Heart right ventricle (tissue), 16 donors: ENCODE measurements at regions not wholly inside any gene's neighbourhood (a gene's known extent, or its start where the extent isn't known, plus 50 kb on each side); places are given as distances from the start of the nearest gene placed in this dataset.

ENCODE experiments used
- ATAC-seq, 8 donors: fragments of 200-7000 bp; cut with Tn5 transposase; one replicate each; pipeline ENCODE4 v1.9.1; 2020; ENCODE audit warnings: mild to moderate bottlenecking in 8 of 8, moderate library complexity in 8 of 8, moderate number of reproducible peaks in 1 of 8
- DNase-seq, 2 donors: peaks; one replicate each; pipeline ENCODE4 v3.0.0-alpha.2; 2020
- H3K27ac ChIP-seq, 10 donors: fragments of 200-600 bp; sonication (generic) in 2 of 10; one replicate each; pipeline versions ENCODE4 v1.5.0 to v1.8.0; 2020 to 2022; ENCODE audit warnings: mild to moderate bottlenecking in 3 of 10
- H3K27me3 ChIP-seq, 7 donors: fragments of 200-600 bp; one replicate each; pipeline ENCODE4 v1.8.0; 2021 to 2022; ENCODE audit warnings: mild to moderate bottlenecking in 2 of 7
- H3K36me3 ChIP-seq, 9 donors: fragments of 200-600 bp; sonication (generic) in 1 of 9; one replicate each; pipeline versions ENCODE4 v1.5.0 to v1.8.0; 2020 to 2022; ENCODE audit warnings: mild to moderate bottlenecking in 2 of 9
- H3K4me1 ChIP-seq, 9 donors: fragments of 200-600 bp; sonication (generic) in 1 of 9; one replicate each; pipeline versions ENCODE4 v1.5.0 to v1.8.0; 2020 to 2022; ENCODE audit warnings: mild to moderate bottlenecking in 4 of 9
- H3K4me3 ChIP-seq, 10 donors: fragments of 200-600 bp; sonication (generic) in 2 of 10; one replicate each; pipeline versions ENCODE4 v1.5.0 to v1.8.0; 2020 to 2022; ENCODE audit warnings: mild to moderate bottlenecking in 7 of 10, moderate library complexity in 2 of 10
- H3K9me3 ChIP-seq, 11 donors: fragments of 200-600 bp in 10 of 11; sonication (generic) in 2 of 11; one replicate each; pipeline versions ENCODE4 v1.5.0 to v1.8.0; 2013 to 2022; ENCODE audit warnings: mild to moderate bottlenecking in 2 of 11, control low read depth in 1 of 11, moderate library complexity in 1 of 11
- CTCF ChIP-seq, 9 donors: fragments of 200-600 bp; sonication (generic) in 2 of 9; IDR thresholded peaks; one replicate each; pipeline versions ENCODE4 v1.5.0 to v1.8.0; 2021 to 2022; ENCODE audit warnings: antibody characterized with exemption in 9 of 9, mild to moderate bottlenecking in 5 of 9, moderate library complexity in 1 of 9
- WGBS, 2 donors: extraction: QIAGEN DNeasy Blood & Tissue Kit; methylation state at CpG; one replicate each; pipeline ENCODE4 v1.1.7; 2013; ENCODE audit warnings: inconsistent platforms in 1 of 2; 5-methylcytosine and 5-hydroxymethylcytosine counted together
- intact Hi-C, 10 donors: fragments of 100-400 bp; cut with DNase I; formaldehyde crosslinking; loops; one replicate each; pipeline versions ENCODE4 v1.11.1 to v1.14.2; 2022
- donor health status: Arrhythmogenic right ventricular cardiomyopathy.
- donor health status: ischemic (EF 13 %, LVEDD 7.1; RV severe dilation, severe dysfunction).
- donor health status: healthy with polysubstance abuse.
- donor health status: DM: no; HTN: yes; CAD: no.
- donor health status: DM: no; HTN: no; CAD: no.
- donor health status: ischemic (EF 25% LVEDD 6.9; RV normal size, moderate dysfunction).
- donor health status: ischemic (EF 25% LVEDD 5.7; RV mildly dilated, moderate dysfunction).
- donor health status: healthy.
- donor health status: DM: yes; HTN: yes; CAD: no.
- donor health status: Ischemic cardiomyopathy.
- donor health status: ischemic (EF 35%, LVEDD 5.7; RV mildly dilated, moderate dysfunction).
- donor health status: nonischemic (EF 11% LVEDD 7.7; RV severe dilation, severe dysfunction).
- donor health status: DM: yes; HTN: yes; CAD: no.
- donor health status: PGD.
- donor health status: ischemic (EF 29% LVEDD 5.4; RV normal size, mild dysfunction).
- donor health status: nonischemic (EF 23%, LVEDD 6.1; RV moderate dilation, normal function).

GRCh38 chr16:5704271-5704670 is 606.7 kb upstream of the EEF2KMT start:
- Histone ChIP-seq H3K27me3 (no peaks in the 10 kb centered on the region), H3K9me3 (peaks cover 0 to 52% (median 0%) of the 10 kb centered on the region in 11 donors), H3K4me3 (no peak overlapping the region), H3K27ac (no peak overlapping the region), H3K4me1 (no peaks in the 10 kb centered on the region), H3K36me3 (no peaks in the 10 kb centered on the region)
- no peak for DNase-seq
- no peak for ATAC-seq
- no peak for TF ChIP-seq CTCF (IDR thresholded peaks at IDR 0.05)
- 62 to 64% methylated on average over 4 of the region's 4 CpGs for WGBS, 2 donors
- intact Hi-C loops, result no loop called here

GRCh38 chr16:5693426-5693825 is 595.8 kb upstream of the EEF2KMT start:
- Histone ChIP-seq H3K4me3 (no peak overlapping the region), H3K27ac (no peak overlapping the region), H3K4me1 (no peaks in the 10 kb centered on the region), H3K27me3 (peaks cover 0 to 3% (median 0%) of the 10 kb centered on the region in 7 donors), H3K9me3 (peaks cover 0 to 9% (median 0%) of the 10 kb centered on the region in 11 donors), H3K36me3 (no peaks in the 10 kb centered on the region)
- 88 to 91% methylated on average over 3 of the region's 3 CpGs for WGBS, 2 donors
- intact Hi-C loops, result no loop called here
- DNase-seq, result no peak
- no peak for TF ChIP-seq CTCF (IDR thresholded peaks at IDR 0.05)
- ATAC-seq, result no peak

- no peaks in the 10 kb centered on the region for H3K27me3 ChIP-seq
- H3K9me3 ChIP-seq, result no peaks in the 10 kb centered on the region
- DNase-seq, result no peak
- H3K27ac ChIP-seq, result no peak overlapping the region
- 91 to 94% methylated on average over 3 of the region's 3 CpGs for WGBS, 2 donors
- no peak for ATAC-seq
- TF ChIP-seq CTCF (IDR thresholded peaks at IDR 0.05), result no peak
- no peaks in the 10 kb centered on the region for H3K36me3 ChIP-seq
- H3K4me1 ChIP-seq, result no peaks in the 10 kb centered on the region
- no peak overlapping the region for H3K4me3 ChIP-seq
- intact Hi-C loops, result no loop called here
Measured at GRCh38 chr16:5681966-5682365, 584.4 kb upstream of the EEF2KMT start.

DNA sequence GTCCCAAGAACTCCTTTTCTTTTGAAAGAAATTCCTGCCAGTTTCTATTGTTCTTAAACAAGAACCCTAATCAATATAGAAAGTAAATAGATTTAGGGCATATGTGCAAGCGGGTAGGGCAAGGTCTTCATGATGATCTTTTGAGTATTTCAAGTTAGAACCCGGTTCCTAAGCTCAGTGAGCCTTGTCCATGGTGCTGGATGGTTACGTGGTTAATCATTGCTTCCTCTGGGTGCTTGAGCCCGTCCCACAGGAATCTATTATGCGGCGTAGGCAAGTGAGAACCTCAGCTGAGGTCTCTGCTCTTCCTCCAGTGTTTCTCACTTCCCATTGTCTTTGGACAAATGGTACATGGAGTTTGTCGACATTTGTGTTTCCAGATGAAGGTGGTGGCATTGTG is 580.8 kb upstream of the EEF2KMT start:
- H3K36me3 ChIP-seq, result no peaks in the 10 kb centered on the region
- no peak for TF ChIP-seq CTCF (IDR thresholded peaks at IDR 0.05)
- no peak for ATAC-seq
- no peaks in the 10 kb centered on the region for H3K4me1 ChIP-seq
- H3K27ac ChIP-seq, result no peak overlapping the region
- WGBS, 2 donors, result 27 to 30% methylated on average over 7 of the region's 7 CpGs
- no peaks in the 10 kb centered on the region for H3K9me3 ChIP-seq
- intact Hi-C loops, result no loop called here
- DNase-seq, result no peak
- H3K27me3 ChIP-seq, result peaks cover 0 to 7% (median 0%) of the 10 kb centered on the region in 7 donors
- H3K4me3 ChIP-seq, result no peak overlapping the region
